A673 (cell line): ENCODE measurements at regions not wholly inside any gene's neighbourhood (a gene's known extent, or its start where the extent isn't known, plus 50 kb on each side); places are given as distances from the start of the nearest gene placed in this dataset.

Source experiments
- BruUV-seq: library from RNA; stranded (reverse); fragments of 400-500 nt; replicated peaks from 2 replicates; lab custom pipeline; 2021; lab: Mats Ljungman, UMichigan
- CTCF ChIA-PET: fragments of 300-600 bp; sonication (Branson Sonifier 250); formaldehyde crosslinking; loops from one replicate; lab custom pipeline; 2022; ENCODE audit warnings: antibody characterized with exemption; lab: Charles Lee
- POLR2A ChIA-PET: fragments of 300-600 bp; sonication (Branson Sonifier 250); formaldehyde crosslinking; loops from one replicate; lab custom pipeline; 2022; ENCODE audit warnings: antibody characterized with exemption; ENCODE audit not compliant: low non-redundant PET; lab: Charles Lee
- DNase-seq: peaks from one replicate; pipeline ENCODE4 v3.0.0-alpha.2; 2015; ENCODE audit warnings: low spot score
- H3K27ac ChIP-seq: fragments of 200-600 bp; sonication (generic); 2 replicates; pipeline ENCODE4 v1.5.1; 2016; ENCODE audit warnings: mixed run types, low read depth, mild to moderate bottlenecking, mixed read lengths, antibody characterized with exemption, low read length; ENCODE audit not compliant: poor library complexity, severe bottlenecking
- H3K27me3 ChIP-seq: fragments of 200-600 bp; sonication (generic); replicated peaks from 2 replicates; pipeline ENCODE4 v1.6.1; 2017; ENCODE audit warnings: mixed run types, low read depth, mild to moderate bottlenecking, mixed read lengths, antibody characterized with exemption, low read length; ENCODE audit not compliant: insufficient read depth, poor library complexity
- H3K36me3 ChIP-seq: fragments of 200-600 bp; sonication (generic); 2 replicates; pipeline ENCODE4 v1.6.1; 2016; ENCODE audit warnings: mixed run types, mild to moderate bottlenecking, mixed read lengths, antibody characterized with exemption, low read length; ENCODE audit not compliant: insufficient read depth, poor library complexity, severe bottlenecking
- H3K4me1 ChIP-seq: fragments of 200-600 bp; sonication (generic); 2 replicates; pipeline ENCODE4 v1.6.1; 2017; ENCODE audit warnings: mixed run types, mild to moderate bottlenecking, mixed read lengths, antibody characterized with exemption, low read length; ENCODE audit not compliant: insufficient read depth, poor library complexity, severe bottlenecking
- H3K4me3 ChIP-seq: fragments of 200-600 bp; sonication (generic); 2 replicates; pipeline ENCODE4 v1.5.1; 2016; ENCODE audit warnings: low read depth, mixed run types, mild to moderate bottlenecking, mixed read lengths, low read length; ENCODE audit not compliant: poor library complexity, severe bottlenecking
- H3K9me3 ChIP-seq: fragments of 200-600 bp; sonication (generic); 2 replicates; pipeline ENCODE4 v1.6.1; 2016; ENCODE audit warnings: mixed run types, low read depth, mild to moderate bottlenecking, mixed read lengths, antibody characterized with exemption, low read length; ENCODE audit not compliant: poor library complexity, severe bottlenecking
- EZH2 ChIP-seq: fragments of 200-600 bp; sonication (generic); IDR thresholded peaks from 2 replicates; pipeline ENCODE4 v1.6.1; 2017; ENCODE audit warnings: borderline replicate concordance, low read depth, mild to moderate bottlenecking, mixed read lengths, antibody characterized with exemption, low read length; ENCODE audit not compliant: poor library complexity, severe bottlenecking
- intact Hi-C: fragments of 100-400 bp; cut with micrococcal nuclease; formaldehyde crosslinking; loops from one replicate; pipeline ENCODE4 v1.10.0; 2022; ENCODE audit not compliant: unreplicated experiment
- TF ChIP-seq, protein P1 (sequence below): fragments of 300-800, 200-600 bp; sonication (generic); conservative IDR thresholded peaks from 2 replicates; pipeline ENCODE4 v1.5.1; 2017; ENCODE audit warnings: low read depth, mild to moderate bottlenecking, antibody characterized with exemption, low read length, moderate library complexity, mixed read lengths

DNA sequence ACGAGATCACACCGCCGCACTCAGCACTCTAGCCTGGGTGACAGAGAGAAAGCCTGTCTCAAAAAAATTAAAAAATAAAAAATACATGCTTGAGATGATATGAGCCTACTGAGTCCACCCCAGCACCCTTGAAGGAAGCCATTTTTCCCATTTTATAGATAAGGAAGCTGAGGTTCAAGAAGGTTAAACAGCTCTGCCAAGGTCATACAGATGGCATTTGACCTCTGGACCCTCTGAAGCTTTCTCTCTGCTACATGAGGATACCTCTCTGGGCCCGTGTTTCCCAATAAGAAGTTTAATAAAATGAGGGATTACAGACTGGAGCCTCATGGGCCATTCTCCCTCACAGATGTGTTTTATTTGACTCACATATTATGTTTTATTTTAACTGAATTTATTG, 53.9 kb upstream of the PNMA1 start:
- no peak overlapping the region for H3K27ac ChIP-seq
- intact Hi-C loops, result no loop called here
- TF ChIP-seq, protein P1, sequence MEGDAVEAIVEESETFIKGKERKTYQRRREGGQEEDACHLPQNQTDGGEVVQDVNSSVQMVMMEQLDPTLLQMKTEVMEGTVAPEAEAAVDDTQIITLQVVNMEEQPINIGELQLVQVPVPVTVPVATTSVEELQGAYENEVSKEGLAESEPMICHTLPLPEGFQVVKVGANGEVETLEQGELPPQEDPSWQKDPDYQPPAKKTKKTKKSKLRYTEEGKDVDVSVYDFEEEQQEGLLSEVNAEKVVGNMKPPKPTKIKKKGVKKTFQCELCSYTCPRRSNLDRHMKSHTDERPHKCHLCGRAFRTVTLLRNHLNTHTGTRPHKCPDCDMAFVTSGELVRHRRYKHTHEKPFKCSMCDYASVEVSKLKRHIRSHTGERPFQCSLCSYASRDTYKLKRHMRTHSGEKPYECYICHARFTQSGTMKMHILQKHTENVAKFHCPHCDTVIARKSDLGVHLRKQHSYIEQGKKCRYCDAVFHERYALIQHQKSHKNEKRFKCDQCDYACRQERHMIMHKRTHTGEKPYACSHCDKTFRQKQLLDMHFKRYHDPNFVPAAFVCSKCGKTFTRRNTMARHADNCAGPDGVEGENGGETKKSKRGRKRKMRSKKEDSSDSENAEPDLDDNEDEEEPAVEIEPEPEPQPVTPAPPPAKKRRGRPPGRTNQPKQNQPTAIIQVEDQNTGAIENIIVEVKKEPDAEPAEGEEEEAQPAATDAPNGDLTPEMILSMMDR, result no peak
- TF ChIP-seq EZH2, result no peak
- H3K27me3 ChIP-seq, result no peaks in the 10 kb centered on the region
- ChIA-PET POLR2A (no interaction called here), CTCF (no interaction called here)
- peaks cover 12% of the 10 kb centered on the region for H3K4me1 ChIP-seq
- no peaks in the 10 kb centered on the region for H3K36me3 ChIP-seq
- H3K9me3 ChIP-seq, result no peaks in the 10 kb centered on the region
- DNase-seq, result no peak
- H3K4me3 ChIP-seq, result no peak overlapping the region
- BruUV-seq, result no TSS peak

DNA sequence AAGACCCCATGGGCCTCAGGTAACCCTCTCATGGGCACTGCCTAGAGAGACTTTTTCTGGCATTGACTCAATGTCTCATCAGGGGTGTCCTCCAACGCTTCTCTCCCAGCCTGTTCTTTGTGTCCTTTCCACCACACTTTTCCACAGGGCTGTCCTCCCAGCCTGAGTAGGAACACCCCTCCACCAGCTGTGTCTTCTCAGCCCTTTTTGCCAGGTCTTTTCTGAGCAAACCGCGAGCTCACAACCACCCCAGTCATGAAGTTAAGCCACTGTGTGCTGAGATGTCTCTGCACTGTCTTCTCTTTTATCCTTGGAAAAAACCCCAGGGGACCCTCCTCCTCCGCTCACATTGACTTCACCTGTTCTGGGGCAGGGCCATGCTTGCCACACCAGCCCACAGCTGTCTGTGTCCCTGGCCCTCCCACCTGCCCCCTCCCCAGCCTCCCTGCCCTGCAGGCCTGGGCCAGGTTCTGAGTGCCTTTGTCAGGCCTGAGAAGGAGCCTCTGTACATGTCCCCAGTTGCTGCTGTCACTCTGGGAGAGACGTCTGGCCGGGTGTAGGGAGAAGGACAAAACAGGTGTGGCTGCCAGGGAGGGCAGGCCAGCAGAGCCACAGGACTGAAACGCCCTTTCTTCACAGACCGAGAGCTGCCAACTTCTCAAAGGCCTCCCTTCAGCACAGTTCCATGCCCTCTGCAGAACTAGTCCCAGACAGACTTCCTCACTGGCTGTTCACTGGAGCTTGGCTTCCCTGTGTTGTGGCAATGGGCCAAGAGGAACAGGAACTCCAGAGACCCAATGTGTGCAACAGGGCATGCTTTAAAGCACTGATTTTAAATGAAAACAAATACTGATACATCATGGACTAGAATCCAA, 50.5 kb upstream of the PNMA1 start:
- intact Hi-C loops, result no loop called here
- Histone ChIP-seq H3K4me3 (no peak overlapping the region), H3K4me1 (peaks cover 15% of the 10 kb centered on the region), H3K27ac (no peak overlapping the region), H3K27me3 (no peaks in the 10 kb centered on the region), H3K36me3 (no peaks in the 10 kb centered on the region), H3K9me3 (no peaks in the 10 kb centered on the region)
- CTCF ChIA-PET, result no interaction called here
- POLR2A ChIA-PET, result no interaction called here
- DNase-seq, result no peak
- TF ChIP-seq EZH2, result no peak
- TF ChIP-seq, protein P1, result no peak
- BruUV-seq, result no TSS peak
